NB4 (cell line): ENCODE measurements at regions not wholly inside any gene's neighbourhood (a gene's known extent, or its start where the extent isn't known, plus 50 kb on each side); places are given as distances from the start of the nearest gene placed in this dataset.

Experiments used
- MYC ChIP-seq: IDR thresholded peaks from 2 replicates; pipeline ENCODE4 v1.6.1; 2011; ENCODE audit warnings: low read depth, low read length
- POLR2A ChIP-seq: IDR thresholded peaks from 2 replicates; pipeline ENCODE4 v1.6.1; 2011; ENCODE audit warnings: mild to moderate bottlenecking; ENCODE audit not compliant: insufficient read length; ENCODE audit errors: extremely low read depth
- TF ChIP-seq, protein P1 (sequence below): IDR thresholded peaks from one replicate; pipeline ENCODE4 v1.5.1; 2012; ENCODE audit warnings: low read depth, low read length

DNA sequence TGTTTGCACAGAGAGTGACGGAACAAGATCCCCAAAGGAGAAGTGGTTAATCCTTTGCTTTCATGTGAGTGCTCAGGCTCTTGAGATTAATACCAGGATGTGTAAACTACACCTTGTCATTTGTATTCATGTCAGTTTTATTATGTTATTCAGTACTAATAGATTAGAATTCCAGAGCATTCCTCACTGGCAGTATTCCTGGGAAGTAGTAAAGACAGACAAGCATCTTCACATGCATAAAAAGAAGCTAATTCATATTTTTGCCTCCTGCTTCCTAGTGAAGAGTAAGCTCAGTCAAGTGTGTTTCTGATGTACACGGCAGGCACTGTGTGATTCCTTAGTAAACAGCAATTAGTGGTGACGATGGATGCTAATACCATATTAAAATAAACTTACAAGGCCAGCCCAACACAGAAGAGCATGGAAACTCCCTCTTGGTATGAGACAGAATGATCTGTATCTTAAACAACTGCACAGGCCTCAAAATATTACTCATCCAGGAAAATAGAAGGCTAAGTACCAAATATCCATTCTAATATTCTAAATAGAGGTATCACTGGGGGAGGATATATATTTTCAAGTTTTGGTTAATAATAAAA is 336.8 kb upstream of the MCTP2 start:
- TF ChIP-seq POLR2A: no peak
- TF ChIP-seq, protein P1, sequence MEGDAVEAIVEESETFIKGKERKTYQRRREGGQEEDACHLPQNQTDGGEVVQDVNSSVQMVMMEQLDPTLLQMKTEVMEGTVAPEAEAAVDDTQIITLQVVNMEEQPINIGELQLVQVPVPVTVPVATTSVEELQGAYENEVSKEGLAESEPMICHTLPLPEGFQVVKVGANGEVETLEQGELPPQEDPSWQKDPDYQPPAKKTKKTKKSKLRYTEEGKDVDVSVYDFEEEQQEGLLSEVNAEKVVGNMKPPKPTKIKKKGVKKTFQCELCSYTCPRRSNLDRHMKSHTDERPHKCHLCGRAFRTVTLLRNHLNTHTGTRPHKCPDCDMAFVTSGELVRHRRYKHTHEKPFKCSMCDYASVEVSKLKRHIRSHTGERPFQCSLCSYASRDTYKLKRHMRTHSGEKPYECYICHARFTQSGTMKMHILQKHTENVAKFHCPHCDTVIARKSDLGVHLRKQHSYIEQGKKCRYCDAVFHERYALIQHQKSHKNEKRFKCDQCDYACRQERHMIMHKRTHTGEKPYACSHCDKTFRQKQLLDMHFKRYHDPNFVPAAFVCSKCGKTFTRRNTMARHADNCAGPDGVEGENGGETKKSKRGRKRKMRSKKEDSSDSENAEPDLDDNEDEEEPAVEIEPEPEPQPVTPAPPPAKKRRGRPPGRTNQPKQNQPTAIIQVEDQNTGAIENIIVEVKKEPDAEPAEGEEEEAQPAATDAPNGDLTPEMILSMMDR: no peak
- TF ChIP-seq MYC: no peak
